ENCODE measurements at regions not wholly inside any gene's neighbourhood (a gene's known extent, or its start where the extent isn't known, plus 50 kb on each side); places are given as distances from the start of the nearest gene placed in this dataset.

GRCh38 chr11:95496901-95497300 is 265.9 kb upstream of the SESN3 start:
- intact Hi-C loops (cut with micrococcal nuclease), result no loop called here
- Histone ChIP-seq H3K27me3 (replicated peaks in 1 of 4; ENCODE audit: control extremely low read depth in 1 of 4, control insufficient read depth in 3 of 4, insufficient read depth in 4 of 4, low read length in 3 of 4) (no peaks in the 10 kb centered on the region), H4K20me1 (ENCODE audit: control insufficient read depth, insufficient read depth, low read length, poor library complexity, severe bottlenecking) (no peaks in the 10 kb centered on the region), H3K4me1 (ENCODE audit: control insufficient read depth in 2 of 2, insufficient read depth in 2 of 2, low read length in 2 of 2) (no peaks in the 10 kb centered on the region), H3K4me3 (ENCODE audit: control extremely low read depth in 1 of 5, extremely low read depth in 1 of 5, insufficient read depth in 1 of 5, low read depth in 2 of 5, low read length in 4 of 5) (no peak overlapping the region), H2AFZ (ENCODE audit: insufficient read depth, low read depth, low read length, poor library complexity, severe bottlenecking) (no peak overlapping the region), H3K27ac (ENCODE audit: low read length in 2 of 2) (no peak overlapping the region), H3K36me3 (replicated peaks in 1 of 2; ENCODE audit: control extremely low read depth in 1 of 2, control insufficient read depth in 1 of 2, extremely low read depth in 1 of 2, insufficient read depth in 2 of 2, low read length in 1 of 2) (no peaks in the 10 kb centered on the region), H3K4me2 (replicated peaks; ENCODE audit: low read depth, low read length, poor library complexity, severe bottlenecking) (no peak overlapping the region), H3K9ac (ENCODE audit: low read length) (no peak overlapping the region), H3K9me3 (ENCODE audit: control extremely low read depth in 1 of 3, control insufficient read depth in 2 of 3, insufficient read depth in 1 of 3, low read length in 2 of 3) (peaks cover 0 to 5% (median 5%) of the 10 kb centered on the region in 3 donors), H3K79me2 (ENCODE audit: control insufficient read depth, insufficient read depth, low read length) (no peaks in the 10 kb centered on the region)
- H3K4me1 Mint-ChIP-seq, result no peaks in the 10 kb centered on the region
- H3K9me3 Mint-ChIP-seq (ENCODE audit: insufficient read depth), result peaks cover 3% of the 10 kb centered on the region
- TF ChIP-seq EZH2 (IDR thresholded peaks at IDR 0.05; ENCODE audit: borderline replicate concordance, insufficient read depth, low read depth, low read length, poor library complexity, severe bottlenecking) (no peak), CTCF (IDR thresholded peaks at IDR 0.05) (no peak)
- POLR2A ChIA-PET, result no interaction called here
- CTCF ChIA-PET, result interaction anchor here (2.0 kb wide), 1 partner anchor 209 kb away, joined by 4 read pairs; no protein-coding TSS in a partner anchor
- ATAC-seq (ENCODE audit: low read depth), result no peak
- H3K27ac Mint-ChIP-seq, result no peak overlapping the region
- no peak for DNase-seq
- H3K27me3 Mint-ChIP-seq, result no peaks in the 10 kb centered on the region
- WGBS (ENCODE audit: insufficient coverage), result 100% methylated on average over 1 of the region's 1 CpG
- no peak overlapping the region for H3K4me3 Mint-ChIP-seq

GRCh38 chr11:95495706-95496105 is 264.7 kb upstream of the SESN3 start:
- WGBS (ENCODE audit: insufficient coverage), result 63% methylated on average over 1 of the region's 4 CpGs
- TF ChIP-seq EZH2 (IDR thresholded peaks at IDR 0.05; ENCODE audit: borderline replicate concordance, insufficient read depth, low read depth, low read length, poor library complexity, severe bottlenecking) (no peak), CTCF (IDR thresholded peaks at IDR 0.05) (no peak)
- no peaks in the 10 kb centered on the region for H3K27me3 Mint-ChIP-seq
- no peaks in the 10 kb centered on the region for H3K79me2 ChIP-seq (ENCODE audit: control insufficient read depth, insufficient read depth, low read length)
- peaks cover 8% of the 10 kb centered on the region for H3K9me3 Mint-ChIP-seq (ENCODE audit: insufficient read depth)
- intact Hi-C loops (cut with micrococcal nuclease), result no loop called here
- H3K4me2 ChIP-seq (replicated peaks; ENCODE audit: low read depth, low read length, poor library complexity, severe bottlenecking), result no peak overlapping the region
- no peaks in the 10 kb centered on the region for H3K27me3 ChIP-seq (replicated peaks in 1 of 4; ENCODE audit: control extremely low read depth in 1 of 4, control insufficient read depth in 3 of 4, insufficient read depth in 4 of 4, low read length in 3 of 4)
- no peak overlapping the region for H3K27ac ChIP-seq (ENCODE audit: low read length in 2 of 2)
- no peaks in the 10 kb centered on the region for H3K4me1 ChIP-seq (ENCODE audit: control insufficient read depth in 2 of 2, insufficient read depth in 2 of 2, low read length in 2 of 2)
- ATAC-seq (ENCODE audit: low read depth) (no peak), DNase-seq (no peak)
- no peak overlapping the region for H2AFZ ChIP-seq (ENCODE audit: insufficient read depth, low read depth, low read length, poor library complexity, severe bottlenecking)
- no peak overlapping the region for H3K4me3 ChIP-seq (ENCODE audit: control extremely low read depth in 1 of 5, extremely low read depth in 1 of 5, insufficient read depth in 1 of 5, low read depth in 2 of 5, low read length in 4 of 5)
- no peak overlapping the region for H3K27ac Mint-ChIP-seq
- no peaks in the 10 kb centered on the region for H4K20me1 ChIP-seq (ENCODE audit: control insufficient read depth, insufficient read depth, low read length, poor library complexity, severe bottlenecking)
- no peak overlapping the region for H3K9ac ChIP-seq (ENCODE audit: low read length)
- H3K36me3 ChIP-seq (replicated peaks in 1 of 2; ENCODE audit: control extremely low read depth in 1 of 2, control insufficient read depth in 1 of 2, extremely low read depth in 1 of 2, insufficient read depth in 2 of 2, low read length in 1 of 2), result no peaks in the 10 kb centered on the region
- H3K4me1 Mint-ChIP-seq, result no peaks in the 10 kb centered on the region
- H3K9me3 ChIP-seq (ENCODE audit: control extremely low read depth in 1 of 3, control insufficient read depth in 2 of 3, insufficient read depth in 1 of 3, low read length in 2 of 3), result peaks cover 0 to 7% (median 6%) of the 10 kb centered on the region in 3 donors
- POLR2A ChIA-PET, result no interaction called here
- H3K4me3 Mint-ChIP-seq, result no peak overlapping the region
- CTCF ChIA-PET, result interaction anchor here (1.3 kb wide), 1 partner anchor 16 kb away, joined by 3 read pairs; no protein-coding TSS in a partner anchor

Measured in B cell (primary cell).